ENCODE measurements at regions not wholly inside any gene's neighbourhood (a gene's known extent, or its start where the extent isn't known, plus 50 kb on each side); places are given as distances from the start of the nearest gene placed in this dataset.

GRCh38 chr13:83546476-83546875, 335.8 kb downstream of the SLITRK1 start:
- no peak for TF ChIP-seq CTCF (IDR thresholded peaks at IDR 0.05; ENCODE audit: poor library complexity)
- TF ChIP-seq EZH2phosphoT487 (IDR thresholded peaks at IDR 0.05; ENCODE audit: low read depth, severe bottlenecking, unreplicated experiment) = no peak
- TF ChIP-seq EZH2 (IDR thresholded peaks at IDR 0.05; ENCODE audit: borderline replicate concordance) = no peak

Measured in hepatocyte (in vitro differentiated cells).